ENCODE measurements at regions not wholly inside any gene's neighbourhood (a gene's known extent, or its start where the extent isn't known, plus 50 kb on each side); places are given as distances from the start of the nearest gene placed in this dataset.

DNA sequence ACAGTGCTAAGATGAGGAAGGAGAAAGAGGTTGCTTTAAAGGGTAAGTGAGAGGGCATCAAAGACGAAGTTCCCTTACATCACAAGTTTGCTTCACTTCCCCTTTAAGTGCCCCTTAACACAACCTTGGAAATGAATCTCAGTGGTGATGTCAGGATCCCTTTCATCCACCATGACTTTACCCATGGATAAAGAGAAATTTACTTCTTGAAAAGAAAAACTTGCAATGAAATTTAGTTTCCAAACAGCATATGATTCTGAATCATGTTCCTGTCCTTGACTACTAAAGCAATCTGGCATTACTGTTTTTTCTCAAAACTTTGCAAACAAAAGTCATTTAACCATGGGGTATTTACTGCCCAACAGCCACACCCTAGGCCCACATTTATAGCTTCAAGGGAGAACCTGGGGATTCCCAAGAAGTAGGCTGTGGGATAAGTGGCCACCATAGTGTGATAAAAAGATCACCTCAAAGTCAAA, 135.9 kb downstream of the ITGB8 start:
- Histone ChIP-seq H3K36me3 (ENCODE audit: low read depth, low read length) (no peaks in the 10 kb centered on the region), H3K27me3 (ENCODE audit: low read length) (no peaks in the 10 kb centered on the region), H3F3A (ENCODE audit: low read length, unreplicated experiment) (no peaks in the 10 kb centered on the region), H3K4me1 (ENCODE audit: insufficient read depth, low read length) (no peaks in the 10 kb centered on the region), H3K79me2 (ENCODE audit: low read length) (no peaks in the 10 kb centered on the region), H3K27ac (ENCODE audit: low read length) (no peak overlapping the region), H3K9me3 (ENCODE audit: low read length) (no peaks in the 10 kb centered on the region), H3K9ac (ENCODE audit: low read length) (no peak overlapping the region), H3K4me3 (ENCODE audit: low read length) (no peak overlapping the region), H3K9me2 (replicated peaks; ENCODE audit: low read length) (no peaks in the 10 kb centered on the region), H4K20me1 (ENCODE audit: low read length) (no peaks in the 10 kb centered on the region), H3K4me2 (ENCODE audit: low read length) (no peak overlapping the region), H2AFZ (ENCODE audit: low read length) (no peak overlapping the region)
- BruUV-seq (replicated peaks): no TSS peak
- ChIA-PET CTCF (no interaction called here), POLR2A (ENCODE audit: unreplicated experiment) (no interaction called here)
- DNase-seq: no peak
- TF ChIP-seq EZH2 (IDR thresholded peaks at IDR 0.05; ENCODE audit: low read length, unreplicated experiment): no peak
- TF ChIP-seq, protein P1, sequence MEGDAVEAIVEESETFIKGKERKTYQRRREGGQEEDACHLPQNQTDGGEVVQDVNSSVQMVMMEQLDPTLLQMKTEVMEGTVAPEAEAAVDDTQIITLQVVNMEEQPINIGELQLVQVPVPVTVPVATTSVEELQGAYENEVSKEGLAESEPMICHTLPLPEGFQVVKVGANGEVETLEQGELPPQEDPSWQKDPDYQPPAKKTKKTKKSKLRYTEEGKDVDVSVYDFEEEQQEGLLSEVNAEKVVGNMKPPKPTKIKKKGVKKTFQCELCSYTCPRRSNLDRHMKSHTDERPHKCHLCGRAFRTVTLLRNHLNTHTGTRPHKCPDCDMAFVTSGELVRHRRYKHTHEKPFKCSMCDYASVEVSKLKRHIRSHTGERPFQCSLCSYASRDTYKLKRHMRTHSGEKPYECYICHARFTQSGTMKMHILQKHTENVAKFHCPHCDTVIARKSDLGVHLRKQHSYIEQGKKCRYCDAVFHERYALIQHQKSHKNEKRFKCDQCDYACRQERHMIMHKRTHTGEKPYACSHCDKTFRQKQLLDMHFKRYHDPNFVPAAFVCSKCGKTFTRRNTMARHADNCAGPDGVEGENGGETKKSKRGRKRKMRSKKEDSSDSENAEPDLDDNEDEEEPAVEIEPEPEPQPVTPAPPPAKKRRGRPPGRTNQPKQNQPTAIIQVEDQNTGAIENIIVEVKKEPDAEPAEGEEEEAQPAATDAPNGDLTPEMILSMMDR (conservative IDR thresholded peaks at IDR 0.05; ENCODE audit: low read depth, low read length): no peak
- TF ChIP-seq EZH2phosphoT487 (IDR thresholded peaks at IDR 0.05; ENCODE audit: borderline replicate concordance, low read length): no peak
- ATAC-seq: no peak
- intact Hi-C loops (cut with micrococcal nuclease): no loop called here

DNA sequence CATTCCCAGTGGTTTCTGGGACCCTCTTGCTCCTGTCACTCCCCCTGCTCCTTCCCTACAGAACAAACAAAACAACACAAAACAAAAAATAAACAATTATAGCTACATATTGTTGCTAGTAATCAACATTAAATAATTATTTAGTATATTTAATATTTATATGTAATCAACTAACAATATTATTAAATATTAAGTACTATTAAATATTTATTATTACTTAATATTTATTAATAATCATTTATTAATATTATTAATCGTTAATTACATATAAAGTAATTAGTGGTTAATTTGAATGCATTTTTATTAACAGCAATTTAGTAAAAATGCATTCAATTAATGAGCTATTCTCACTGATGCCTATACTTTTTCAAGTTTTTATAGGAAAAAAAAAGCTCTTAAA, 139.4 kb downstream of the ITGB8 start:
- POLR2A ChIA-PET (ENCODE audit: unreplicated experiment): no interaction called here
- TF ChIP-seq, protein P1 (conservative IDR thresholded peaks at IDR 0.05; ENCODE audit: low read depth, low read length): no peak
- TF ChIP-seq EZH2phosphoT487 (IDR thresholded peaks at IDR 0.05; ENCODE audit: borderline replicate concordance, low read length) (no peak), EZH2 (IDR thresholded peaks at IDR 0.05; ENCODE audit: low read length, unreplicated experiment) (no peak)
- H3K4me2 ChIP-seq (ENCODE audit: low read length): no peak overlapping the region
- no peak overlapping the region for H3K27ac ChIP-seq (ENCODE audit: low read length)
- no TSS peak for BruUV-seq (replicated peaks)
- DNase-seq (no peak), ATAC-seq (no peak)
- H4K20me1 ChIP-seq (ENCODE audit: low read length): no peaks in the 10 kb centered on the region
- H3K27me3 ChIP-seq (ENCODE audit: low read length): no peaks in the 10 kb centered on the region
- no peaks in the 10 kb centered on the region for H3K4me1 ChIP-seq (ENCODE audit: insufficient read depth, low read length)
- no peaks in the 10 kb centered on the region for H3K9me3 ChIP-seq (ENCODE audit: low read length)
- H3K4me3 ChIP-seq (ENCODE audit: low read length): no peak overlapping the region
- H3K79me2 ChIP-seq (ENCODE audit: low read length): no peaks in the 10 kb centered on the region
- H3F3A ChIP-seq (ENCODE audit: low read length, unreplicated experiment): no peaks in the 10 kb centered on the region
- no peak overlapping the region for H3K9ac ChIP-seq (ENCODE audit: low read length)
- no peaks in the 10 kb centered on the region for H3K36me3 ChIP-seq (ENCODE audit: low read depth, low read length)
- intact Hi-C loops (cut with micrococcal nuclease): no loop called here
- no peak overlapping the region for H2AFZ ChIP-seq (ENCODE audit: low read length)
- CTCF ChIA-PET: no interaction called here
- H3K9me2 ChIP-seq (replicated peaks; ENCODE audit: low read length): no peaks in the 10 kb centered on the region

DNA sequence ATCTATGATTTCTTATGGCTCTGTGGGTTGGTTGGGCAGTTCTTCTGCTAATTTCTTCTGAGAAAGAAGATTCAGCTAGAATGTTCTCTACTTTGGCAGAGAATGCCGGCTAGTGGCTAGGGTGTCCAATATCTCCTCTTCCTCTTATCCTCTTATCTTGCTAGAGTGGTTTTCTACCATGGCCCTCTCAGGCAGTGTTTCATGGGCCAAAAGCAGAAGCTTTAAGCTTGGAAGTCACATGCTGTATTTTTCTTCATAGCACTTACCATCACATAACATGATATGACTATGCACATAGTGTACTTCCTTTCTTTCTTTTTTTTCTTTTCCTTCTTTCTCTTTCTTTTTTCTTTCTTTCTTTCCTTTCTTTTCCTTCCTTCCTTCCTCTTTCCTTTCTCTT, 140.0 kb downstream of the ITGB8 start:
- ChIA-PET CTCF (no interaction called here), POLR2A (ENCODE audit: unreplicated experiment) (interaction anchor here (0.6 kb wide), 1 partner anchor 1901 kb away, joined by 4 read pairs; no protein-coding TSS in a partner anchor)

More for the DNA sequence above, 140.0 kb downstream of the ITGB8 start:
- Histone ChIP-seq H3K9me3 (ENCODE audit: low read length) (no peaks in the 10 kb centered on the region), H3K9me2 (replicated peaks; ENCODE audit: low read length) (no peaks in the 10 kb centered on the region), H3K27ac (ENCODE audit: low read length) (no peak overlapping the region), H3K4me3 (ENCODE audit: low read length) (no peak overlapping the region), H3F3A (ENCODE audit: low read length, unreplicated experiment) (no peaks in the 10 kb centered on the region), H3K79me2 (ENCODE audit: low read length) (no peaks in the 10 kb centered on the region), H3K27me3 (ENCODE audit: low read length) (no peaks in the 10 kb centered on the region), H4K20me1 (ENCODE audit: low read length) (no peaks in the 10 kb centered on the region), H3K4me1 (ENCODE audit: insufficient read depth, low read length) (no peaks in the 10 kb centered on the region), H3K4me2 (ENCODE audit: low read length) (no peak overlapping the region), H2AFZ (ENCODE audit: low read length) (no peak overlapping the region), H3K36me3 (ENCODE audit: low read depth, low read length) (no peaks in the 10 kb centered on the region), H3K9ac (ENCODE audit: low read length) (no peak overlapping the region)
- ATAC-seq: no peak
- TF ChIP-seq EZH2 (IDR thresholded peaks at IDR 0.05; ENCODE audit: low read length, unreplicated experiment): no peak
- no peak for TF ChIP-seq EZH2phosphoT487 (IDR thresholded peaks at IDR 0.05; ENCODE audit: borderline replicate concordance, low read length)
- TF ChIP-seq, protein P1 (conservative IDR thresholded peaks at IDR 0.05; ENCODE audit: low read depth, low read length): no peak
- no peak for DNase-seq
- intact Hi-C loops (cut with micrococcal nuclease): no loop called here
- BruUV-seq (replicated peaks): no TSS peak
